ENCODE measurements at regions not wholly inside any gene's neighbourhood (a gene's known extent, or its start where the extent isn't known, plus 50 kb on each side); places are given as distances from the start of the nearest gene placed in this dataset.
A peak's percentile ranks its signal among the peaks of the same experiment; 100 is the strongest.

DNA sequence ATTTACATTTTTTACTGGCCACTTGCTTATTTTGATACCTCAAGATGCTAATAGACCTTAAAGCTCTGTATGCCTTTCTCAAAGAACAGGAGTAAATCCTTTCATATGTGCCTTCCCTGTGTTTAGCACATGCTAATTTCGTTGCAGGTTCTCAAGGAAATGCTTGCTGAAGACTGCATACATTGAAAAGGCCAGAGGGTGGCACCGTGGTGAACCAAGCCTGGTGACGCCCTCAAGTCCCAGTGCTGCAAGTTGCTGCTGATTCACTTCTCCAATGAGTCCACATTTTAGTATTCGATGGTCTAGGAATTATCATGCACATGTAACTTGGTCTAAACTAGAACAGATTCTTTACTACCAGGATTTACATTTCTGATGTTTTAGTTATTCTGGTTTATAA lies 94.1 kb downstream of the CLDN17 start:
- Histone ChIP-seq H3K27me3 (ENCODE audit: control insufficient read depth in 2 of 2, insufficient read depth in 2 of 2, low read length in 2 of 2) (no peaks in the 10 kb centered on the region), H3K27ac (ENCODE audit: extremely low read depth, low read depth, low read length) (no peak overlapping the region), H3K9ac (ENCODE audit: insufficient read depth in 1 of 2, low read depth in 2 of 2, low read length in 2 of 2) (no peak overlapping the region), H4K20me1 (replicated peaks; ENCODE audit: control insufficient read depth, insufficient read depth, low read length) (no peaks in the 10 kb centered on the region), H3K9me1 (ENCODE audit: control insufficient read depth, insufficient read depth, low read length) (no peaks in the 10 kb centered on the region), H2AFZ (ENCODE audit: low read depth, low read length) (no peak overlapping the region), H3K79me2 (ENCODE audit: control insufficient read depth, insufficient read depth, low read length) (no peaks in the 10 kb centered on the region), H3K4me3 (no peak overlapping the region), H3K4me2 (ENCODE audit: insufficient read depth, low read length) (no peak overlapping the region), H3K4me1 (replicated peaks in 1 of 2; ENCODE audit: control insufficient read depth in 2 of 2, insufficient read depth in 2 of 2, low read length in 2 of 2) (no peaks in the 10 kb centered on the region), H3K36me3 (ENCODE audit: control insufficient read depth, insufficient read depth, low read length) (no peaks in the 10 kb centered on the region), H3K9me3 (replicated peaks; ENCODE audit: control insufficient read depth, insufficient read depth, low read depth, low read length) (no peaks in the 10 kb centered on the region)
- CTCF ChIA-PET (ENCODE audit: low intra/inter-chr PET ratio) = interaction anchor here (0.7 kb wide), 1 partner anchor 1014 kb away, joined by 3 read pairs; no protein-coding TSS in a partner anchor
- POLR2A ChIA-PET = no interaction called here
- intact Hi-C loops (cut with micrococcal nuclease) (no loop called here), in situ Hi-C loops (cut with MboI) (no loop called here)
- WGBS (ENCODE audit: insufficient coverage, low coverage, missing lambda C conversion rate) = 1% methylated on average over 4 of the region's 4 CpGs
- ATAC-seq (peak; percentile 51; the same call in 2 of the 3 replicates), DNase-seq (ENCODE audit: extremely low read depth in 1 of 4, low spot score in 3 of 4) (peak in 1 of 4 experiments; percentile 28), FAIRE-seq (no peak)
- no TSS peak for BruUV-seq (replicated peaks)
- TF ChIP-seq DMBX1 (CRISPR knock-in tag; IDR thresholded peaks at IDR 0.05; ENCODE audit: borderline replicate concordance) (no peak), NR1H2 (CRISPR knock-in tag; IDR thresholded peaks at IDR 0.05) (no peak), RCOR1 (IDR thresholded peaks at IDR 0.05; ENCODE audit: borderline replicate concordance in 1 of 2, low read depth in 2 of 2, low read length in 2 of 2) (no peak), CTCF (IDR thresholded peaks at IDR 0.05 in 2 of 3, conservative IDR thresholded peaks at IDR 0.05 in 1 of 3; ENCODE audit: insufficient read depth in 2 of 3, low read depth in 1 of 3, low read length in 3 of 3) (peak in 2 of 3 experiments; percentile 12 to 30; a peak in 2 of 6 replicates), RFX7 (CRISPR knock-in tag; IDR thresholded peaks at IDR 0.05) (no peak), ZNF324 (CRISPR knock-in tag; IDR thresholded peaks at IDR 0.05) (no peak), SRSF9 (IDR thresholded peaks at IDR 0.05; ENCODE audit: borderline replicate concordance, low read depth, low read length) (no peak), CREB5 (CRISPR knock-in tag; IDR thresholded peaks at IDR 0.05) (no peak), ZNF174 (CRISPR knock-in tag; IDR thresholded peaks at IDR 0.05) (no peak), ZHX1 (conservative IDR thresholded peaks at IDR 0.05; ENCODE audit: low read length) (no peak), BCL6 (CRISPR knock-in tag; IDR thresholded peaks at IDR 0.05) (no peak), RAD21 (CRISPR knock-in tag; conservative IDR thresholded peaks at IDR 0.05 in 1 of 2, IDR thresholded peaks at IDR 0.05 in 1 of 2) (peak in 1 of 2 experiments; percentile 29; a peak in 1 of 4 replicates)

Data from K562 (cell line).